MM.1S (cell line): ENCODE measurements at regions not wholly inside any gene's neighbourhood (a gene's known extent, or its start where the extent isn't known, plus 50 kb on each side); places are given as distances from the start of the nearest gene placed in this dataset.
"Not testable (repeated sequence)": the region's sequence is repeated elsewhere in the genome, so short reads cannot be mapped to it uniquely, and the experiment has no call there.

Experiments used
- CTCF ChIP-seq: fragments of 300-600 bp; sonication (generic); IDR thresholded peaks from 2 replicates; pipeline ENCODE4 v1.5.1; 2016; ENCODE audit warnings: antibody characterized with exemption, low read length, mixed read lengths
- EZH2 ChIP-seq: fragments of 300-600 bp; sonication (generic); optimal IDR thresholded peaks from 2 replicates; pipeline ENCODE3; 2017; ENCODE audit warnings: low read depth, mild to moderate bottlenecking, antibody characterized with exemption, low read length, mixed read lengths

DNA sequence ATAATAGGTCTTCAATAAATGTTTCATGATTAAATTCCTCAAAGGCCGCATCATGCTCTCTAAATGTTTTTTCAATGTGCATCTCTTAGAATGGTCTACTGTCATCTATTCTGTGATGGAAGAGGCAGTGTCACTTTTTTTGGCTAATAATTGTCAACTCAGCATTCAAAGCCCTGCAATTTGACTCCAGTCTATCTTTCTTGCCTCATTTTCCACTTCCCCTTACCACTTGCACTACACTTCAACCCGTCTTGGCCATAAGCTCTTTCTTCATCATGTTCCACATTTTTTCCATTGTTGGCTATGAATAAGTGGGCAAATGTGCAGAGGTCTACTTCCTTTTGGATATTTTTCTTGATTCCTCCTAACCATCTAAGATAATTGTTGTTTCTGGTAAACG, 59.2 kb upstream of the POMZP3 start:
- not testable (repeated sequence) for TF ChIP-seq CTCF, EZH2
